ENCODE measurements at regions not wholly inside any gene's neighbourhood (a gene's known extent, or its start where the extent isn't known, plus 50 kb on each side); places are given as distances from the start of the nearest gene placed in this dataset.
"Not testable (repeated sequence)": the region's sequence is repeated elsewhere in the genome, so short reads cannot be mapped to it uniquely, and the experiment has no call there.

GRCh38 chr1:228868731-228869024, 133.4 kb downstream of the RHOU start:
- DNase-seq (ENCODE audit: low read depth in 2 of 2): no peak

DNA sequence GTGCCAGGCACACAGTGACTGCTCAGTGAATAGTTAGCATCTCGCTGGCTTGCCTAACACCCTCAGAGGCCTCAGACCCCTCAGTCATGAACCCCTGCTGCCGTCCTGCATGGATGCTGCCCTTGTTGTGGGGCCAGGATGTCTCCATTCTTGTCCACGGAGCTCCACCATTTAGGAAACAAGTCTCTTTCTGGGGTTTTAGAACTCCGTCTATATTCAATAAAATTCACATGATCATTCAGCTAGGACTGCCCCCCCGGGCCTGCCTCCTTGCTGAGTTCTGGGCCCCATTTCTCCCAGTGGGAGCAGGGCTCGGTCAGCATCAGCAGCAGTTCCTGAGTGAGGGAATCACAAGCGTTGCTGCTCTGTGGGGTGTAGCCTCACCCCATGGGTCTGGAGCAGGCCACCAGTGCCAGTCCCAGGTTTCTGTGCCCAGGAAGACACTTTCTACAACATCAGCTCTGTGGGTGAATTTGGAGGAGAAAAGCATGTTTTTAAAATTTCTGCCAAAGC, 134.1 kb downstream of the RHOU start:
- DNase-seq (ENCODE audit: low read depth in 2 of 2): no peak

GRCh38 chr1:228870041-228870713, 134.9 kb downstream of the RHOU start:
- DNase-seq (ENCODE audit: low read depth in 2 of 2): no peak

GRCh38 chr1:228871314-228872061, 136.2 kb downstream of the RHOU start:
- DNase-seq (ENCODE audit: low read depth in 2 of 2): no peak

- no peak for DNase-seq (ENCODE audit: low read depth in 2 of 2)
These were observed 136.8 kb downstream of the RHOU start for GRCh38 chr1:228872080-228872479.

DNA sequence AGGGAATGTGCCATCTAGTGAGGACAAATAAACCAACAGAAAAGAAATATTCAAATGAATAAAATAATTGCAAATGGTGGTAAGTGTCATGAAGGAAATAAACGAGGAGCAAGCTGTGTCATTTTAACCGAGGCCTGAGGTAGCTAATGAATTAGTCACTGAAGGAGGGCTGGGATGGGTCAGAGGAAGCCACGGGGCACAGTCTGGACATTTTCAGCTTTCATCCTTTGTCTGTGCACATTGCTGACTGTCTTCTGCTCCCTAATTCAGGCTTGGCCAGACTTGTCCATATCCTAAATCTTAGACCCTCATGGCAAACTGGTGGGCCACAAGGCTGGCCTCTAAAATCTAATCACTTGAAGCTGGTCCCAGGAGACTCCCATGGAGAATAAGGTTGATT, 138.4 kb downstream of the RHOU start:
- DNase-seq (ENCODE audit: low read depth in 2 of 2): no peak

GRCh38 chr1:228875741-228876140, 140.5 kb downstream of the RHOU start:
- DNase-seq (ENCODE audit: low read depth in 2 of 2): no peak

- no peak for DNase-seq (ENCODE audit: low read depth in 2 of 2)
These were observed 140.9 kb downstream of the RHOU start for GRCh38 chr1:228876187-228876586.

- DNase-seq (ENCODE audit: low read depth in 2 of 2): no peak
These were observed 143.9 kb downstream of the RHOU start for GRCh38 chr1:228879164-228879563.

GRCh38 chr1:228882041-228882770, 146.9 kb downstream of the RHOU start:
- DNase-seq (ENCODE audit: low read depth in 2 of 2): no peak

DNA sequence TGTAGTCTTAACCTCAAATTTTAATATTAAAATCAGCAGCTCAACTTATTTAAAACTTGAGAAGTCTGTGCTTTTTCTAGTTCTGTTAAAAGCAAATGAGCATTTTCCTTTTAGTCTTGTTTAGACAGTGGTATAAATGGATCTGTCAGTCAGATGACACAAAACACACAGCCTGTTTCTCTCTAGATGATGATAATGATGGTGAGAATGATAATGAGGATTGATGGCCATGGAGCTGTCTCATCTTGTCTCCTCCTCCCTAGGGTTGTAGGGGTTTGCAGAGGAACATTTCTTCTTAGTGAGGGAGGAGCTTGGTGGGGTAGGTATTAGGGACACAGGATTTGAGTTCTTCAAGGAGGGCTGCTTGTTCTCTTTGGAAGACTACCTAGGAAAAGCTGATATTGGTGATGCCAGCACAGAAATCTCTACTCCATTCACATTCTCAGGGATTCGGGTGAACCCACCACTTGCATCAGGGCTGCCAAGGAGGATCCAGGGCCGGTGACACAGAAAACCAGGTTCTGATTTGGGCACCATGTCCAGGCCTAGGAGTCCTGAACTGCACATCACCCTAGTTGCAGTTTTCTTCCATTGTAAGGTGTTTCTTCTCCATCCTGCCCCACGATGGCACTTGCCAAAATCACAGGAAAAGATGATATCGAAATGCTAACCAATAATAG, 147.6 kb downstream of the RHOU start:
- no peak for DNase-seq (ENCODE audit: low read depth in 2 of 2)

DNA sequence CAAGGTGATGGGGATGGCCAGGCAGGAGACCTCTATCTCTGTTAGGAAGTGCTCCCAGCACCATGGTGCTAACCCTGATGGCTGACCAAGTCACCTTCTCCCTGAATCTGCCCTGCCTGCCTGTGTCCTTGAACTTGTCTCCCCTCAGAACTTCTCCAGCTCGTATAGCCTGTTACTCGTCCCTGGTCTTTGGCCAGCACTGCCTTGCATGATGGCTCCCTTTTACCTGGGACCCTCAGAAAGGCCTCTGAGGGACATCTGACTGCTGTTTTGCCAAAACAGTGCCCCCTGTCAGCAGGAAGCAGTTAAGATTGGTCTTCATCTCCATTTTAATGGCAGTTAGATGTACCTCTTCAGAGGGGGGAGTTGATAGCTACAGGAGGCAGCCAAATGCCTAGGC, 148.3 kb downstream of the RHOU start:
- DNase-seq (ENCODE audit: low read depth in 2 of 2): no peak

DNA sequence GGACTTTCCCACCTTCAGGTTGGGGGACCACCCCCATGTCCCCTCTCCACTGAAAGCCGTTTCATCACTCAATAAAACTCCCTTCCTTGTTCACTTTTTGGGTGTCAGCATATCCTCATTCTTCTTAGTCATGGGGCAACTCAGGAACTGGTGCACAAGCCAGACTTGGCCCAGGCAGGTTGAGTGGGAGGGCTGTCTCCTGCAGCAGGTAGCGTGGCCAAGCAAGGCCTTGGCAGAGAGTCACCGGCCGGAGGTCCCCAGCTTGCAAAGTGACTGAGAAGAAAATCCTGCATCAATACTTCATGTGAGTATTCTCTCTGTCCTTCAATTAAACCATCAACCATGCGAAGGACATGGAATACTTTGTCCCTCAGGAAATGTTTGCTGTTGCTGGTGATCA, 148.9 kb downstream of the RHOU start:
- no peak for DNase-seq (ENCODE audit: low read depth in 2 of 2)

- DNase-seq (ENCODE audit: low read depth in 2 of 2): no peak
These were observed 149.6 kb downstream of the RHOU start for GRCh38 chr1:228884615-228885566.

DNA sequence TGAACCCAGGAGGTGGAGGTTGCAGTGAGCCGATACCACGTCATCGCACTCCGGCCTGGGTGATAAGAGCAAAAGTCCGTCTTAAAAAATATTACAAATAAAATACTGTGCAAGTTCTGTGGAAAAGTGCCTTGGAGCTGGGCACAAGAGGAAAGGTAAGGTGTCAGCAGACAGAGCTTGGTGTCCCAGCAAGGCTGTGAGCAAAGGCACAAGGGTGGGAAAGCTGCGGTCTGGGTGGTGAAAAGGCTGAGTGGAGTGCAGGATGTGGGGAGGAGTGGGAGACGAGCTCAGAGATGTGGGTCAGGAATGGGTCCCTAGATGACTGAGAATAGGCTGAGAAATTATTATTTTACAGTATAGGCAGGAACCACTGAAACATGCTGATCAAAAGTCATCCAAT, 150.6 kb downstream of the RHOU start:
- DNase-seq (ENCODE audit: low read depth in 2 of 2): no peak

DNA sequence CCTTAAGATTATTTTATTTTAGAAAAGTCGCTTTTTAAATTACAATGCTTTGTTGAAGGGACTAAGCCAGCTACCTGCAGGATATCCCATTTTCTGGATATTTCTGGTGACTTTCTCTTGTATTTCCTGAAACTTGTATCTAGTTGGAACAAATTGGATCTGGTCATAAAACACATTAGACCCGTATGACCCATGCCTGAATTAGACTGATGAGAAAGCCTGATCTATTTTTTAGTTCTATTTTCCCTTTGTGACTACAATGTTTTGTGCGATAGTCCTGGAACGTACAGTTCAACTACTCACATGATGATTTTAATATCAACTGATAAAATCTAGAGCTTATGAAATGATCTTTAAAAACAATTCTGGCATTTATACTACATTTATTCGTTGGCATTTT, 151.8 kb downstream of the RHOU start:
- no peak for DNase-seq (ENCODE audit: low read depth in 2 of 2)

DNA sequence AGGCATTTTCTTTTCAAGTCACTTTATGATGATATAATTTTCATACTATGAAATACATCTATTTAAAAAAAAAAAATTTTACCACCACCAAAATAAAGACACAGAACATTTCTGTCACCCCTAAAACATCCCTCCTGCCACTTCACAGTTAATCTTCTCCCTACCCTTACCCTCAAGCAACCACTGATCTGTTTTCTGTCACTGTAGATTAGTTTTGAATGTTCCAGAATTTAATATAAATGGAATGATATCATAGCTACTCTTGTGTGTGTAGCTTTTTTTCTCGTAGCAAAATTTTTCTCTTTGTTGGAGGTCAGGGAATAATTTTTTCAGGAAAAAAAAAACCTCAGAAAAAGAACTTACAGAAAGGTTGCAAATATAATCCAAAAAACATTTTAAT, 152.7 kb downstream of the RHOU start:
- no peak for DNase-seq (ENCODE audit: low read depth in 2 of 2)

- DNase-seq (ENCODE audit: low read depth in 2 of 2): no peak
These were observed 154.0 kb downstream of the RHOU start for GRCh38 chr1:228889289-228889688.

- no peak for DNase-seq (ENCODE audit: low read depth in 2 of 2)
These were observed 156.2 kb downstream of the RHOU start for GRCh38 chr1:228891272-228892034.

- DNase-seq (ENCODE audit: low read depth in 2 of 2): not testable (repeated sequence)
These were observed 156.9 kb downstream of the RHOU start for GRCh38 chr1:228892200-228892599.
